ENCODE measurements at regions not wholly inside any gene's neighbourhood (a gene's known extent, or its start where the extent isn't known, plus 50 kb on each side); places are given as distances from the start of the nearest gene placed in this dataset.

GRCh38 chr6:93684339-93684738, 265.0 kb upstream of the EPHA7 start:
- no peak overlapping the region for H3K27ac Mint-ChIP-seq (ENCODE audit: unreplicated experiment)
- no peaks in the 10 kb centered on the region for H3K27me3 Mint-ChIP-seq (ENCODE audit: low read depth)
- H3K4me1 Mint-ChIP-seq (ENCODE audit: low read depth): peaks cover under 1% of the 10 kb centered on the region
- TF ChIP-seq CTCF (IDR thresholded peaks at IDR 0.05): no peak
- no peak for DNase-seq (ENCODE audit: low spot score)
- peaks cover 1% of the 10 kb centered on the region for H3K36me3 Mint-ChIP-seq (ENCODE audit: low read depth)
- H3K4me3 Mint-ChIP-seq (ENCODE audit: unreplicated experiment): no peak overlapping the region
- peaks cover 18% of the 10 kb centered on the region for H3K9me3 Mint-ChIP-seq (ENCODE audit: low read depth)

- peaks cover 9% of the 10 kb centered on the region for H3K9me3 Mint-ChIP-seq (ENCODE audit: low read depth)
- no peaks in the 10 kb centered on the region for H3K36me3 Mint-ChIP-seq (ENCODE audit: low read depth)
- TF ChIP-seq CTCF (IDR thresholded peaks at IDR 0.05): no peak
- H3K4me3 Mint-ChIP-seq (ENCODE audit: unreplicated experiment): no peak overlapping the region
- H3K27ac Mint-ChIP-seq (ENCODE audit: unreplicated experiment): no peak overlapping the region
- H3K4me1 Mint-ChIP-seq (ENCODE audit: low read depth): peaks cover 27% of the 10 kb centered on the region
- H3K27me3 Mint-ChIP-seq (ENCODE audit: low read depth): no peaks in the 10 kb centered on the region
- DNase-seq (ENCODE audit: low spot score): no peak
Measured at GRCh38 chr6:93679836-93680235, 260.5 kb upstream of the EPHA7 start.

GRCh38 chr6:93678841-93679454, 259.6 kb upstream of the EPHA7 start:
- H3K27ac Mint-ChIP-seq (ENCODE audit: unreplicated experiment): peak overlapping the region; percentile 49
- H3K4me3 Mint-ChIP-seq (ENCODE audit: unreplicated experiment): peak overlapping the region; percentile 60
- TF ChIP-seq CTCF (IDR thresholded peaks at IDR 0.05): no peak
- no peak for DNase-seq (ENCODE audit: low spot score)
- no peaks in the 10 kb centered on the region for H3K27me3 Mint-ChIP-seq (ENCODE audit: low read depth)
- H3K9me3 Mint-ChIP-seq (ENCODE audit: low read depth): peaks cover 1% of the 10 kb centered on the region
- no peaks in the 10 kb centered on the region for H3K36me3 Mint-ChIP-seq (ENCODE audit: low read depth)
- peaks cover 27% of the 10 kb centered on the region for H3K4me1 Mint-ChIP-seq (ENCODE audit: low read depth)

- no peaks in the 10 kb centered on the region for H3K9me3 Mint-ChIP-seq (ENCODE audit: low read depth)
Measured at GRCh38 chr6:93677264-93677965, 258.1 kb upstream of the EPHA7 start.

GRCh38 chr6:93676581-93676980, 257.2 kb upstream of the EPHA7 start:
- Mint-ChIP-seq H3K4me1 (ENCODE audit: low read depth) (peaks cover 27% of the 10 kb centered on the region), H3K36me3 (ENCODE audit: low read depth) (no peaks in the 10 kb centered on the region), H3K27ac (ENCODE audit: unreplicated experiment) (peak overlapping the region; percentile 67), H3K9me3 (ENCODE audit: low read depth) (no peaks in the 10 kb centered on the region), H3K27me3 (ENCODE audit: low read depth) (no peaks in the 10 kb centered on the region), H3K4me3 (ENCODE audit: unreplicated experiment) (no peak overlapping the region)
- no peak for DNase-seq (ENCODE audit: low spot score)
- TF ChIP-seq CTCF (IDR thresholded peaks at IDR 0.05): no peak

More at GRCh38 chr6:93677264-93677965, 258.1 kb upstream of the EPHA7 start:
- Mint-ChIP-seq H3K27me3 (ENCODE audit: low read depth) (no peaks in the 10 kb centered on the region), H3K4me1 (ENCODE audit: low read depth) (peaks cover 27% of the 10 kb centered on the region), H3K36me3 (ENCODE audit: low read depth) (no peaks in the 10 kb centered on the region), H3K4me3 (ENCODE audit: unreplicated experiment) (no peak overlapping the region), H3K27ac (ENCODE audit: unreplicated experiment) (peak overlapping the region; percentile 67)
- TF ChIP-seq CTCF (IDR thresholded peaks at IDR 0.05): no peak
- no peak for DNase-seq (ENCODE audit: low spot score)

Measured in chondrocyte (in vitro differentiated cells).